GM12872 (cell line): ENCODE measurements at regions not wholly inside any gene's neighbourhood (a gene's known extent, or its start where the extent isn't known, plus 50 kb on each side); places are given as distances from the start of the nearest gene placed in this dataset.

Experiments
- CTCF ChIP-seq: IDR thresholded peaks from 3 replicates; pipeline ENCODE4 v1.5.1; 2011; ENCODE audit warnings: low read depth, mild to moderate bottlenecking, low read length, moderate library complexity; ENCODE audit not compliant: insufficient read depth

- no peak for TF ChIP-seq CTCF
Measured at GRCh38 chr18:40094441-40094840, 1860.6 kb upstream of the PIK3C3 start.

- no peak for TF ChIP-seq CTCF
Measured at GRCh38 chr18:40088130-40088529, 1866.9 kb upstream of the PIK3C3 start.

GRCh38 chr18:40079786-40080185 is 1875.2 kb upstream of the PIK3C3 start:
- TF ChIP-seq CTCF = no peak

- TF ChIP-seq CTCF = no peak
Measured at GRCh38 chr18:40075616-40076015, 1879.4 kb upstream of the PIK3C3 start.

GRCh38 chr18:40072761-40073160 is 1882.3 kb upstream of the PIK3C3 start:
- TF ChIP-seq CTCF = no peak

- no peak for TF ChIP-seq CTCF
Measured at GRCh38 chr18:40066368-40066767, 1888.7 kb upstream of the PIK3C3 start.

- no peak for TF ChIP-seq CTCF
Measured at GRCh38 chr18:40063488-40063887, 1891.5 kb upstream of the PIK3C3 start.

- no peak for TF ChIP-seq CTCF
Measured at GRCh38 chr18:40061086-40061485, 1893.9 kb upstream of the PIK3C3 start.
